GM18499 (cell line): ENCODE measurements at regions not wholly inside any gene's neighbourhood (a gene's known extent, or its start where the extent isn't known, plus 50 kb on each side); places are given as distances from the start of the nearest gene placed in this dataset.
"Not testable (repeated sequence)": the region's sequence is repeated elsewhere in the genome, so short reads cannot be mapped to it uniquely, and the experiment has no call there.

Experiments used
- ATAC-seq: cut with Tn5 transposase; IDR thresholded peaks from one replicate; pipeline ENCODE4 v1.9.1; 2021; ENCODE audit warnings: moderate number of reproducible peaks; ENCODE audit not compliant: insufficient read depth, unreplicated experiment

- no peak for ATAC-seq
Observed at GRCh38 chr3:187849016-187849654, 103.9 kb upstream of the BCL6 start.

GRCh38 chr3:187850258-187850921, 105.1 kb upstream of the BCL6 start:
- ATAC-seq = no peak

- no peak for ATAC-seq
Observed at GRCh38 chr3:187852842-187853730, 107.8 kb upstream of the BCL6 start.

GRCh38 chr3:187855131-187855530, 109.9 kb upstream of the BCL6 start:
- ATAC-seq = no peak

GRCh38 chr3:187856555-187856954, 111.3 kb upstream of the BCL6 start:
- no peak for ATAC-seq

GRCh38 chr3:187858041-187858440, 112.8 kb upstream of the BCL6 start:
- no peak for ATAC-seq

GRCh38 chr3:187858711-187859110, 113.4 kb upstream of the BCL6 start:
- ATAC-seq = no peak

- not testable (repeated sequence) for ATAC-seq
Observed at GRCh38 chr3:187862701-187863277, 117.5 kb upstream of the BCL6 start.

GRCh38 chr3:187870360-187871203, 125.3 kb upstream of the BCL6 start:
- no peak for ATAC-seq

- no peak for ATAC-seq
Observed at GRCh38 chr3:187871204-187871591, 125.9 kb upstream of the BCL6 start.

- no peak for ATAC-seq
Observed at GRCh38 chr3:187871848-187872247, 126.6 kb upstream of the BCL6 start.

GRCh38 chr3:187873843-187874242, 128.6 kb upstream of the BCL6 start:
- ATAC-seq = no peak

- ATAC-seq = no peak
Observed at GRCh38 chr3:187875863-187876262, 130.6 kb upstream of the BCL6 start.

GRCh38 chr3:187878772-187879518, 133.7 kb upstream of the BCL6 start:
- no peak for ATAC-seq

- no peak for ATAC-seq
Observed at GRCh38 chr3:187880441-187880840, 135.2 kb upstream of the BCL6 start.

- no peak for ATAC-seq
Observed at GRCh38 chr3:187880851-187881250, 135.6 kb upstream of the BCL6 start.

- ATAC-seq = no peak
Observed at GRCh38 chr3:187888701-187889100, 143.4 kb upstream of the BCL6 start.

GRCh38 chr3:187889106-187889505, 143.8 kb upstream of the BCL6 start:
- no peak for ATAC-seq
